SKM-1 treated with dmso at 0.1 percent for 144 hours (cell line): ENCODE measurements at regions not wholly inside any gene's neighbourhood (a gene's known extent, or its start where the extent isn't known, plus 50 kb on each side); places are given as distances from the start of the nearest gene placed in this dataset.

ENCODE experiments used
- DNase-seq: peaks from one replicate; lab custom pipeline; 2025; ENCODE audit not compliant: unreplicated experiment; lab: John Stamatoyannopoulos, UW

DNA sequence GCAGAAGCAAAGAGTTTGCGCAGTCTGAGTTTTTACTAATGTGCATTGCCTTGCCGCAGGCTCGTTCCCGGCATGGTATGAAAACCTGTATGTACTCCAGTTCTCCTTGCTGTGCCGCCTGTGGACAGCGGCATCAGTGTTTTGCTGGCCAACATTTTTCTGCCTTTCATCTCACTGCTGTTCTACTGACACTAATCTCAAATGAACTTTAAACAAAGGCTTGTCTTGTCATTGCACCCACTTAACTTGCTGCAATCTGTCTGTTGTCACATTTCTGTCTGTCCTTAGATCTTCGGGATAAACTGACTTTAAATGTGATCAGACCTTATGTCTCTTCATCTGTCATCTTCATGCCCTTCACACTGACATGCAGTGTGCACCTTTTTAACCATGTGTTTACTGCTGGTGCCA lies 71.7 kb upstream of the ZNRF2 start:
- DNase-seq = no peak

DNA sequence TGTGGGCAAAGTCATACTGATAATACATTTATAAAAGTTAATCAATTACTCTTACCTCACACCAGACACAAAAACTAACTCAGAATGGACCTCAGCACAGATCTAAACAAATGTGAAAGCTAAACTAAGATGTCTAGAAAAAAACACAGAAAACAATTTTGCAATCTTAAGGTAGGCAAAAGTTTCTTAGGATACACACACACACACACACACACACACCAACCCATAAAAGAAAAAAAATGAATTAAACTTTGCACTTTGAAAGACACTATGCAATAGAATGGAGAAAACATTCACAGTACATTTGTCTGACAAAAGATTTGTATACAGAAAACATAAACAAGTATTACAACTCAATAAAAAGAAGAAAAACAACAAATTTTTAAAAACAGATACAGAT lies 70.8 kb upstream of the ZNRF2 start:
- no peak for DNase-seq

DNA sequence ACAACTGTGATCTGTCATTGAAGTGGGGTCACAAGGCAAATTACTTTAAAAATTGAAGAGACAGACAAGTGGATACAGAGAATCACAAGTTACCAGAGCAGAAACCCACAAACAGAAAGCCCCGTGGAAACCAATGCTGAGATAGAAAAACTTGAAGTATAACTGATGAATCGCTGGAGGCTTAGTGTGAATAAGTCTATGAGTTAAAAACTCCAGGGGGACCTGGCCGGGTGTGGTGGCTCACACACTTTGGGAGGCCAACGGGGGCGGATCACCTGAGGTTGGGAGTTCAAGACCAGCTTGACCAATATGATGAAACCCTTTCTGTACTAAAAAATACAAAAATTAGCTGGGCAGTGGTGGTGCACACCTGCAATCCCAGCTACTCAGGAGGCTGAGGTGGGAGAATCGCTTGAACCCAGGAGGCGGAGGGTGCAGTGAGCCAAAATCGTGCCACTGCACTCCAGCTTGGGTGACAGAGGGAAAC lies 69.7 kb upstream of the ZNRF2 start:
- no peak for DNase-seq

DNA sequence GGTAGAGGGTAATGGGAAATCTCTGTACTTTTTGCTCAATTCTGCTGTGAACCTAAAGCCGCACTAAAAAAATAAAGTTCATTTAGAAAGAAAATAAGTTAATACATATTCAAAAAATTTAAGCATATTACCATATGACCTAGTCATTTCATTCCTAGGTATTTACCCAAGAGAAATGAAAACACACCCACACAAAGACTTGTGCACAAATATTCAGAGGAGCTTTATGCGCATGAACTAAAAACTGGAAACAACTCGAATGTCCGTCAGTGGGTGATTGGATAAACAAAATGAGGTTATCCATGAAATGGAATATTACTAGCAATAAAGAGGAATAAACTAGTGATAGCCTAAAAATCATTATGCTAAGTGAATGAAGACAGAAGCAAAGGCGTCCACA lies 62.6 kb upstream of the ZNRF2 start:
- DNase-seq = no peak

DNA sequence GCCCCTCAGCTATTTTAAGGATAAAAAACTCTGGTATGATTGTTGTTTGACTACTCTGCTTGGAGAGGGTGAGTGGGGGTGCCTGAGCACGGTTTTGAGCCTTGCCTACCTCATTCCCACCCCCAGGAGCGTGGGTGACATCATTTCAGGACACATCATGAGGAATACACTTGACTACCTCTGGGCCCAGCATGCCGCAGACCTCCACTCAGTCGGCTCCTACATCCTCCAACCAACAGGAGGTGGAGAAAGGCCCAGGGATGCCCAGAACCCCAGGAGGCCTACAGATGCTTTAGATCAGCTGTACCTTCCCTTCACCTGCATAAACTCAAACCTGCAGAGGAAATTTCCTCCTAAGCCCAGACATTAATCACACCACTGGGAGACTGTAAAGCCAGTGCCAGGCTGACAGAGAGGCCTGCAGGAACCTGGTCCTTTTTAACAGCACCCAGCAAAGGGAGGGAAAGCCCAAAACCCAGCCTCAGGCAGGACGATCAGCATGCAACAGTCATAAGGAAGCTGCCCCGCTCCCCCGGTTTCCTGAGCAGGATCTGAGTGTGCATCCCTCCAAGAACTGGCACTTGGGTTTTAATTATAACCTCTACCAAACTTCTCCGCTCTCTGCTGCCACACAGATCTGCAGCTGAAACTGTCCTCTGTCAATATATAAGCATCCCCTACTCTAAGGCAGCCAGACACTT lies 61.7 kb upstream of the ZNRF2 start:
- no peak for DNase-seq

DNA sequence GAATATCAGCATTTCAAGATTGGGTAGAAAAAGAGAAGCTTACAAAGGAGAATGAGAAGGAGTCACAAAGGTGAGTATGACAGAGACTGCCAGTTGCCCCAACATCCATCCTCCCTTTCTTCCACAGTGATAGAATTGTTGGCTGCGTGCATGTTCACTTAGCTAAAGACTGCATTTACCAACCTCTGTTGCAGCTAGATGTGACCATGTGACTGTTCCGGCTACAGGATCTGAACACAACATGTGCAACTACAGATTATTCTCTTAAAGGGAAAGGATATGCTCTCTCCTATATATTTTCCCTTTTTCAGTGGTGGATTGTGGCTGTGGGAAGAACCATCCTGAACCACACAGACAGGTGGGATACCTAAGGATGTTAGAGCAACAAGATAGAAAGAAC lies 60.5 kb upstream of the ZNRF2 start:
- DNase-seq = no peak

DNA sequence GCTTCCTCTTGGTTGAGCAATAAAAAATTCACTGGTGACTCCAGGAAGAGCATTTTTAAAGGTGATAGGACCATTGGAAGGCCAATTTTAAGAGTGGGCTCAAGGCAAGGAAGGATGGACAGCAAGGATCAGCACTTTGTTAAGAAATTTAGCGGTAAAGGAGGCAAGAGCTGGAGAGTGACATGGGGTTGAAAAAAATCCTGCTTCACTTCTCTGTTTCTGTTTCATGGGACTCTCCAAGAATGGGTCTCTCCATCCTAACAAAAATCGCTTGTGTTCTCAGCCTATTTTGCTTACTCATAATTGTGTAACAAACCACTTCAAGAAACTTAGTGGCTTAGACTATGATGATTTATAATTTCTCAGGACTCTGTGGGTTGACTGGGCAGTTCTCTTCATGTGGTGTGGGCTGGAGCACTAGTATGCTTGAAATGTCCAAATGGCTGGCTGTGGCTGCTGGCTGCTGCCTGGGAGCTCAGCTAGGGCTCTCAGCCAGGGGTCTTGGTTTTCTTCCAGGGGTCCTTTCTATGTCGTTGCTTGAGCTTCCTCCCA lies 59.8 kb upstream of the ZNRF2 start:
- peak; percentile 48 for DNase-seq

DNA sequence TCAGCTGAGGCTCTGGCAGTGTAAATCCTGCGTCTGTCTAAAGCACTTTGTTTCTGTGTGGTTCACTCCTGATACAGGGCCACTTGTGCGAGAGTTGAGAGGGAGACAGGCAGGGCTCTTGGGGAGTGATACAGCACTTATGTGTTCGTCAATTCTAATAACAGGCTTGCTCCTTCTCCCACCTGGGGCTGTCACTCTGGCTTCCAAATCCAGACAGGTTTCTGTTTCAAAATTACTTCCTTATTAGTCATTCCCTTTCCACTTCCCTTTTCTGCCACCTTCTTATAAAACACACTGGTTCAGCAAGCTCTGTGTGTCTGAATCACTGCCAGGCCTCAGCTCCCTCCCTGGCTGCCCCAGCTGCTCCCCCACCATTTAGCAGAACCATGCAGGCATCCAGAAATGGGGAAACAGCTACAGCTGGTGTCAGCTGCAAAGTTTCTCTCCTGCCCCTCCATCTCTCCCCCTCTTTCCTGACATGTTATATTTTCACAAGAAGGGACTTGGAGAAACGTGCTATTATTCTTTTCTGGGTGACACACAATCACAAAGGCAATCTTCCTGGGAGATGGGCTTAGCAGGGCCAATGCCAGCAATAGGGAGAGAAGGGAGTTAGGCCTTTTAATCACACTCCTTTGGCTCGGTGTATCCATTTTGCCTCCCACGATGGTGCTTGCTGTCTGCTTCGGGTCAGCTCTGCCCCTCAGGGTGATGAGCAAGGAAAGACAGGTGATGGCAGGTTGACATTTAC lies 58.4 kb upstream of the ZNRF2 start:
- peak; percentile 89 for DNase-seq

DNA sequence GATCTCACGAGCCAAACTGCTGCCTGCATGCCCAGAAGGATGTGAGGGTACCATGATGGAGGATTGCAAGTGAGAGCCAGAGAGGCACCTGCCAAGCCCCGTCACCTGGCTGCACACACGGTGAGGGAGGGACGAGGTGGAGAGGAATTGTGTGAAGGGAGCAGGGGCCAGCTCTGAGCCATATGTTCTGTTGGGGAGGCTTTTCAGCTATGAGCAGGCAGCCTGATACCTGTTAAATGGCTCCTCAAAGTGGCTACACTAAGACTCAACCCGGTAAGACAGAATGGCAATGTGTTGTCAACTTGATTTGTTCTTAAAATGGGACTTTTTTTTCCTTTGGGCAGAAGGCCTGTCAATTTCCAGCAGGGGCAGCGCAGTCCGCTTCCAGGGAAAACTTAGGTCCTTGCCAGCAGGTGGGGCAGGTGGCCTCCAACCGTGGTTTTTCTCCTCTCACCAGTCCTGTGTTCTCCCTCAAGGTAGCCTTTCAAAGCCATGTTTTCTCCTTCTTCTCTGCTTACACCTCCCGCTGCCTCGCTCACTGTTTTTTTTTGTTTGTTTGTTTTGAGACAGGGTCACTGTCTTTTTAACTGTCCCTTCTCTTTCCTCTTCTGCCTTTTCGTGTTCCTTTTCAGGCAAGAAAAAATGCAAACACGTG lies 57.7 kb upstream of the ZNRF2 start:
- no peak for DNase-seq

DNA sequence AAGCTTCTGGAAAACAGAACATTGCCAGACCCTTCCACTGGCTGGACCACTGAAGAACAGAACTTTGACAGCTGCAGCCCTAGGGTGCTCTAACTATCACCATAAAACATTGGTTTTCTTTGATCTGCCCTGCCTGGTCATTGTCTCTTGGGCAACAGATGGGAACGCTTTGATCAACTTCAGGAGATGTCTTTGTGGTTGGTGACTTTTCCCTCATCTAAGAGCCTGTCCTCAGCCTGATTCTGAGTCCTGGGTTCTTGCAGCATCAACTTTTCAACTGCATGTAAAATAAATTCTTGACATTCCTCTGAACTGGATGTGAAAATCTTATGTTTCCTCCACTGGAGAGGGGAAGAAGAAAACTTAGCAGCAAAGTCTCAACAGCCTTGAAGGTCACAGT lies 53.1 kb upstream of the ZNRF2 start:
- DNase-seq = no peak

DNA sequence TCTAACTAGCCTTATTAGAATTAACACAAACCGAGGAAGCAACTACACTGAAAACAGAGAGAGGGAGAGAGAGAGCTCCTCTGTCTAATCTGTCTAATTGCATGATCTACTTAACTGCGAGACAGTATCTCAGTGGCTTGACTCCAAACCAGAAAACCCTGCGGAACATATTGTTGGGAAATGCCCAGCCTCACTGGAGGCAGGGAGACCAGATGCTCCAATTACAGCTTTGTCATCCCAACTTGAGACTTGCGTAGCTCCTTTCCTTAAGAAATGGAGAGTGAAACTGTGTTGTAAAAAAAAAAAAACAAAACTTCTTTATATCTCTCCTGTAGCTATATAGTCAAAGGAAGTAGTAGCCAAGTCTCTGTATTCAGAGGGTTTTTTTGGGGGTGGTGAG lies 52.0 kb upstream of the ZNRF2 start:
- DNase-seq = no peak
